NCI-H2227 (cell line): ENCODE measurements at regions not wholly inside any gene's neighbourhood (a gene's known extent, or its start where the extent isn't known, plus 50 kb on each side); places are given as distances from the start of the nearest gene placed in this dataset.
A peak's percentile ranks its signal among the peaks of the same experiment; 100 is the strongest.

Experiments used
- DNase-seq: peaks from one replicate; lab custom pipeline; 2025; ENCODE audit not compliant: unreplicated experiment; lab: John Stamatoyannopoulos, UW

- peak; percentile 88 for DNase-seq
Observed at GRCh38 chr9:117487555-117488175, 72.8 kb upstream of the ASTN2 start.

GRCh38 chr9:117486426-117486825, 71.6 kb upstream of the ASTN2 start:
- DNase-seq, result no peak

- DNase-seq, result no peak
Observed at GRCh38 chr9:117485176-117485575, 70.3 kb upstream of the ASTN2 start.

- no peak for DNase-seq
Observed at GRCh38 chr9:117480729-117481128, 65.9 kb upstream of the ASTN2 start.

GRCh38 chr9:117480253-117480652, 65.4 kb upstream of the ASTN2 start:
- no peak for DNase-seq

- DNase-seq, result no peak
Observed at GRCh38 chr9:117473293-117473692, 58.4 kb upstream of the ASTN2 start.

GRCh38 chr9:117470902-117471301, 56.0 kb upstream of the ASTN2 start:
- no peak for DNase-seq

- no peak for DNase-seq
Observed at GRCh38 chr9:117470455-117470854, 55.6 kb upstream of the ASTN2 start.

- DNase-seq, result no peak
Observed at GRCh38 chr9:117466111-117466510, 51.3 kb upstream of the ASTN2 start.

- no peak for DNase-seq
Observed at GRCh38 chr9:117465706-117466105, 50.8 kb upstream of the ASTN2 start.

GRCh38 chr9:117464941-117465616, 50.2 kb upstream of the ASTN2 start:
- DNase-seq, result no peak
